GM23338 (cell line): ENCODE measurements at regions not wholly inside any gene's neighbourhood (a gene's known extent, or its start where the extent isn't known, plus 50 kb on each side); places are given as distances from the start of the nearest gene placed in this dataset.

Experiments
- ATAC-seq: fragments of 200-7000 bp; cut with Tn5 transposase; 3 replicates; pipeline ENCODE4 v1.9.1; 2020
- DNase-seq: peaks from one replicate; pipeline ENCODE4 v3.0.0-alpha.2; 2015; ENCODE audit warnings: low spot score
- H2AFZ ChIP-seq: fragments of 200-600 bp; sonication (generic); 2 replicates; pipeline ENCODE4 v1.8.0; 2016; ENCODE audit warnings: antibody characterized with exemption, mild to moderate bottlenecking, moderate library complexity
- H3F3A ChIP-seq: fragments of 200-600 bp; sonication (generic); replicated peaks from 2 replicates; pipeline ENCODE4 v1.8.0; 2017; ENCODE audit warnings: antibody characterized with exemption, mixed run types, low read depth
- H3K27ac ChIP-seq: fragments of 200-600 bp; sonication (generic); 2 replicates; pipeline ENCODE4 v1.6.1; 2016; ENCODE audit warnings: low read depth
- H3K27me3 ChIP-seq: fragments of 200-600 bp; sonication (generic); 2 replicates; pipeline ENCODE4 v1.8.0; 2016; ENCODE audit warnings: mild to moderate bottlenecking, mixed run types, moderate library complexity; ENCODE audit not compliant: insufficient read depth
- H3K36me3 ChIP-seq: fragments of 200-600 bp; sonication (generic); 2 replicates; pipeline ENCODE4 v1.8.0; 2016; ENCODE audit warnings: mild to moderate bottlenecking; ENCODE audit not compliant: insufficient read depth
- H3K4me1 ChIP-seq: fragments of 200-600 bp; sonication (generic); 2 replicates; pipeline ENCODE4 v1.8.0; 2016; ENCODE audit warnings: mild to moderate bottlenecking, moderate library complexity; ENCODE audit not compliant: insufficient read depth
- H3K4me2 ChIP-seq: fragments of 200-600 bp; sonication (generic); 2 replicates; pipeline ENCODE4 v1.7.1; 2017; ENCODE audit warnings: mixed run types
- H3K4me3 ChIP-seq: fragments of 200-600 bp; sonication (generic); 2 replicates; pipeline ENCODE4 v1.6.1; 2016; ENCODE audit warnings: mixed run types
- H3K79me2 ChIP-seq: fragments of 200-600 bp; sonication (generic); replicated peaks from 2 replicates; pipeline ENCODE4 v1.8.0; 2017; ENCODE audit warnings: mild to moderate bottlenecking; ENCODE audit not compliant: insufficient read depth
- H3K9me2 ChIP-seq: fragments of 200-600 bp; sonication (generic); 2 replicates; pipeline ENCODE4 v1.8.0; 2017; ENCODE audit not compliant: insufficient read depth
- H4K20me1 ChIP-seq: fragments of 200-600 bp; sonication (generic); replicated peaks from 2 replicates; pipeline ENCODE4 v1.8.0; 2017; ENCODE audit warnings: mild to moderate bottlenecking; ENCODE audit not compliant: insufficient read depth
- H3K27ac Mint-ChIP-seq: 2 replicates; pipeline ENCODE4 v1.8.0; 2020; ENCODE audit warnings: inconsistent platforms, mild to moderate bottlenecking, moderate library complexity, mixed read lengths
- H3K27me3 Mint-ChIP-seq: 3 replicates; pipeline ENCODE4 v1.8.0; 2022; ENCODE audit warnings: low read depth, mild to moderate bottlenecking, moderate library complexity, mixed read lengths, inconsistent platforms; ENCODE audit not compliant: insufficient read depth, poor library complexity
- H3K36me3 Mint-ChIP-seq: 3 replicates; pipeline ENCODE4 v1.8.0; 2021; ENCODE audit warnings: low read depth, mild to moderate bottlenecking, inconsistent platforms, moderate library complexity, mixed read lengths
- H3K4me1 Mint-ChIP-seq: 3 replicates; pipeline ENCODE4 v1.8.0; 2020; ENCODE audit warnings: mild to moderate bottlenecking, inconsistent platforms, mixed read lengths
- H3K4me3 Mint-ChIP-seq: 3 replicates; pipeline ENCODE4 v1.8.0; 2021; ENCODE audit warnings: moderate library complexity, mild to moderate bottlenecking, inconsistent platforms, mixed read lengths
- H3K9me3 Mint-ChIP-seq: 3 replicates; pipeline ENCODE4 v1.8.0; 2020; ENCODE audit warnings: moderate library complexity, mild to moderate bottlenecking, inconsistent platforms, mixed read lengths
- CREB1 ChIP-seq: fragments of 250-450 bp; sonication (Bioruptor Pico); IDR thresholded peaks from 2 replicates; pipeline ENCODE4 v1.5.0; 2020; ENCODE audit warnings: low read depth, mild to moderate bottlenecking, moderate library complexity
- ETS1 ChIP-seq: IDR thresholded peaks from 2 replicates; pipeline ENCODE4 v1.6.1; 2016; ENCODE audit warnings: antibody characterized with exemption
- EZH2 ChIP-seq: fragments of 200-600 bp; sonication (generic); IDR thresholded peaks from one replicate; pipeline ENCODE4 v1.8.0; 2017; ENCODE audit warnings: antibody characterized with exemption, mild to moderate bottlenecking, low read depth; ENCODE audit not compliant: unreplicated experiment
- EZH2phosphoT487 ChIP-seq: fragments of 200-600 bp; sonication (generic); IDR thresholded peaks from one replicate; pipeline ENCODE4 v1.8.1; 2018; ENCODE audit warnings: antibody characterized with exemption; ENCODE audit not compliant: unreplicated experiment
- JUNB ChIP-seq: IDR thresholded peaks from one replicate; pipeline ENCODE4 v1.6.1; 2016; ENCODE audit warnings: antibody characterized with exemption; ENCODE audit not compliant: unreplicated experiment
- NANOG ChIP-seq: IDR thresholded peaks from 2 replicates; pipeline ENCODE4 v1.6.1; 2016; ENCODE audit warnings: antibody characterized with exemption, borderline replicate concordance
- POLR2AphosphoS5 ChIP-seq: IDR thresholded peaks from 2 replicates; pipeline ENCODE4 v1.6.1; 2016; ENCODE audit warnings: antibody characterized with exemption, low read depth
- STAT1 ChIP-seq: IDR thresholded peaks from one replicate; pipeline ENCODE4 v1.6.1; 2016; ENCODE audit warnings: antibody characterized with exemption; ENCODE audit not compliant: unreplicated experiment
- ZNF114 ChIP-seq: fragments of 250-450 bp; sonication (Bioruptor Pico); IDR thresholded peaks from 2 replicates; pipeline ENCODE4 v1.5.0; 2020; ENCODE audit warnings: mild to moderate bottlenecking, moderate library complexity
- ZNF331 ChIP-seq: fragments of 250-450 bp; sonication (Bioruptor Pico); IDR thresholded peaks from 2 replicates; pipeline ENCODE4 v1.5.0; 2020; ENCODE audit warnings: low read depth, mild to moderate bottlenecking, moderate library complexity
- ZNF462 ChIP-seq: fragments of 250-450 bp; sonication (Bioruptor Pico); IDR thresholded peaks from 2 replicates; pipeline ENCODE4 v1.5.0; 2020; ENCODE audit warnings: mild to moderate bottlenecking, moderate library complexity
- TF ChIP-seq, protein P1 (sequence below), 2 experiments: fragments of 200-600 bp in 1 of 2; sonication (generic) in 1 of 2; conservative IDR thresholded peaks; 2 replicates each; pipeline versions ENCODE4 v1.5.1 to v1.6.1; 2016 to 2017; ENCODE audit warnings: antibody characterized with exemption in 2 of 2, low read depth in 2 of 2, mild to moderate bottlenecking in 2 of 2, moderate library complexity in 1 of 2
- TF ChIP-seq, protein P2 (sequence below): IDR thresholded peaks from one replicate; pipeline ENCODE4 v1.6.1; 2018; ENCODE audit warnings: antibody characterized with exemption; ENCODE audit not compliant: unreplicated experiment

DNA sequence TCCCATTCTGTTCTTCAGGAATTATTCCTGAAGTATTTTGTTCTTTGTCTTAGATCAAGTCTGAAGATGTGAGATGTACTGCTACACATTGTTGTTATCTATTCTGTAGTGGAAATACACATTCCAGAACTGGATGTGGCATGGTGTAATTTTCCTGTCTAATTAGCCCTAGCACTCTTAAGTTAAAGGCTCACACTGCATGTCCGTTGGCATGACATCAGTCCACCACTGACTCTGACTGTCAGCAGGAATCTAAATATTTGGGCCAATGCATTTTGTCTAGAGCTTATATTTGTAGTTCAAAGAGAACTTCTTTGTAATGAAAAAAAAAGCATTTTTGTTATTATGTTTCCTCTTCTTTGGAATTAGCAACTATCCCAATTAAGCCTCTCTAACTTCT is 201.0 kb downstream of the S1PR1 start:
- no peak overlapping the region for H2AFZ ChIP-seq
- H3K4me3 Mint-ChIP-seq: no peak overlapping the region
- peaks cover 18% of the 10 kb centered on the region for H3K4me1 Mint-ChIP-seq
- no peaks in the 10 kb centered on the region for H3K27me3 ChIP-seq
- H3K4me1 ChIP-seq: peaks cover 17% of the 10 kb centered on the region
- H3K36me3 ChIP-seq: no peaks in the 10 kb centered on the region
- no peak overlapping the region for H3K4me3 ChIP-seq
- H3F3A ChIP-seq: no peaks in the 10 kb centered on the region
- no peak overlapping the region for H3K27ac Mint-ChIP-seq
- TF ChIP-seq ETS1: no peak
- TF ChIP-seq, protein P1, sequence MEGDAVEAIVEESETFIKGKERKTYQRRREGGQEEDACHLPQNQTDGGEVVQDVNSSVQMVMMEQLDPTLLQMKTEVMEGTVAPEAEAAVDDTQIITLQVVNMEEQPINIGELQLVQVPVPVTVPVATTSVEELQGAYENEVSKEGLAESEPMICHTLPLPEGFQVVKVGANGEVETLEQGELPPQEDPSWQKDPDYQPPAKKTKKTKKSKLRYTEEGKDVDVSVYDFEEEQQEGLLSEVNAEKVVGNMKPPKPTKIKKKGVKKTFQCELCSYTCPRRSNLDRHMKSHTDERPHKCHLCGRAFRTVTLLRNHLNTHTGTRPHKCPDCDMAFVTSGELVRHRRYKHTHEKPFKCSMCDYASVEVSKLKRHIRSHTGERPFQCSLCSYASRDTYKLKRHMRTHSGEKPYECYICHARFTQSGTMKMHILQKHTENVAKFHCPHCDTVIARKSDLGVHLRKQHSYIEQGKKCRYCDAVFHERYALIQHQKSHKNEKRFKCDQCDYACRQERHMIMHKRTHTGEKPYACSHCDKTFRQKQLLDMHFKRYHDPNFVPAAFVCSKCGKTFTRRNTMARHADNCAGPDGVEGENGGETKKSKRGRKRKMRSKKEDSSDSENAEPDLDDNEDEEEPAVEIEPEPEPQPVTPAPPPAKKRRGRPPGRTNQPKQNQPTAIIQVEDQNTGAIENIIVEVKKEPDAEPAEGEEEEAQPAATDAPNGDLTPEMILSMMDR (conservative IDR thresholded peaks at IDR 0.05; ENCODE audit: low read depth in 2 of 2): no peak
- TF ChIP-seq EZH2: no peak
- TF ChIP-seq, protein P2, sequence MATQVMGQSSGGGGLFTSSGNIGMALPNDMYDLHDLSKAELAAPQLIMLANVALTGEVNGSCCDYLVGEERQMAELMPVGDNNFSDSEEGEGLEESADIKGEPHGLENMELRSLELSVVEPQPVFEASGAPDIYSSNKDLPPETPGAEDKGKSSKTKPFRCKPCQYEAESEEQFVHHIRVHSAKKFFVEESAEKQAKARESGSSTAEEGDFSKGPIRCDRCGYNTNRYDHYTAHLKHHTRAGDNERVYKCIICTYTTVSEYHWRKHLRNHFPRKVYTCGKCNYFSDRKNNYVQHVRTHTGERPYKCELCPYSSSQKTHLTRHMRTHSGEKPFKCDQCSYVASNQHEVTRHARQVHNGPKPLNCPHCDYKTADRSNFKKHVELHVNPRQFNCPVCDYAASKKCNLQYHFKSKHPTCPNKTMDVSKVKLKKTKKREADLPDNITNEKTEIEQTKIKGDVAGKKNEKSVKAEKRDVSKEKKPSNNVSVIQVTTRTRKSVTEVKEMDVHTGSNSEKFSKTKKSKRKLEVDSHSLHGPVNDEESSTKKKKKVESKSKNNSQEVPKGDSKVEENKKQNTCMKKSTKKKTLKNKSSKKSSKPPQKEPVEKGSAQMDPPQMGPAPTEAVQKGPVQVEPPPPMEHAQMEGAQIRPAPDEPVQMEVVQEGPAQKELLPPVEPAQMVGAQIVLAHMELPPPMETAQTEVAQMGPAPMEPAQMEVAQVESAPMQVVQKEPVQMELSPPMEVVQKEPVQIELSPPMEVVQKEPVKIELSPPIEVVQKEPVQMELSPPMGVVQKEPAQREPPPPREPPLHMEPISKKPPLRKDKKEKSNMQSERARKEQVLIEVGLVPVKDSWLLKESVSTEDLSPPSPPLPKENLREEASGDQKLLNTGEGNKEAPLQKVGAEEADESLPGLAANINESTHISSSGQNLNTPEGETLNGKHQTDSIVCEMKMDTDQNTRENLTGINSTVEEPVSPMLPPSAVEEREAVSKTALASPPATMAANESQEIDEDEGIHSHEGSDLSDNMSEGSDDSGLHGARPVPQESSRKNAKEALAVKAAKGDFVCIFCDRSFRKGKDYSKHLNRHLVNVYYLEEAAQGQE: no peak
- no peak for TF ChIP-seq ZNF114 (CRISPR knock-in tag)
- no peak for TF ChIP-seq STAT1
- TF ChIP-seq NANOG: no peak
- TF ChIP-seq POLR2AphosphoS5: no peak
- TF ChIP-seq CREB1 (CRISPR knock-in tag): no peak
- no peak for TF ChIP-seq ZNF462
- no peak for TF ChIP-seq EZH2phosphoT487
- no peak for TF ChIP-seq ZNF331
- TF ChIP-seq JUNB: no peak
- ATAC-seq (no peak), DNase-seq (no peak)
- no peak overlapping the region for H3K4me2 ChIP-seq
- H3K27ac ChIP-seq: no peak overlapping the region
- H3K9me2 ChIP-seq: no peaks in the 10 kb centered on the region
- no peaks in the 10 kb centered on the region for H3K36me3 Mint-ChIP-seq
- H3K9me3 Mint-ChIP-seq: no peaks in the 10 kb centered on the region
- no peaks in the 10 kb centered on the region for H3K79me2 ChIP-seq
- no peaks in the 10 kb centered on the region for H4K20me1 ChIP-seq
- H3K27me3 Mint-ChIP-seq: peaks cover 3% of the 10 kb centered on the region
